SU-DHL-6 (cell line): ENCODE measurements at regions not wholly inside any gene's neighbourhood (a gene's known extent, or its start where the extent isn't known, plus 50 kb on each side); places are given as distances from the start of the nearest gene placed in this dataset.
"Not testable (repeated sequence)": the region's sequence is repeated elsewhere in the genome, so short reads cannot be mapped to it uniquely, and the experiment has no call there.

Experiments
- H2AFZ ChIP-seq: fragments of 200-600 bp; sonication (generic); 2 replicates; pipeline ENCODE4 v1.6.1; 2014; ENCODE audit warnings: low read depth, mild to moderate bottlenecking, moderate library complexity, mixed read lengths, antibody characterized with exemption, low read length; ENCODE audit not compliant: severe bottlenecking
- H3F3A ChIP-seq: fragments of 200-600 bp; shearing (Covaris generic); 2 replicates; pipeline ENCODE4 v1.6.0; 2016; ENCODE audit warnings: antibody characterized with exemption, mild to moderate bottlenecking; ENCODE audit not compliant: insufficient read depth
- H3K27ac ChIP-seq: fragments of 200-600 bp; sonication (generic); 2 replicates; pipeline ENCODE4 v1.5.1; 2016; ENCODE audit warnings: low read depth, mild to moderate bottlenecking, low read length, moderate library complexity, mixed read lengths
- H3K27me3 ChIP-seq: fragments of 200-600 bp; sonication (generic), shearing (Covaris generic); 2 replicates; pipeline ENCODE4 v1.6.0; 2014; ENCODE audit warnings: mild to moderate bottlenecking, low read length
- H3K36me3 ChIP-seq: fragments of 200-600 bp; sonication (generic); 2 replicates; pipeline ENCODE4 v1.6.1; 2014; ENCODE audit warnings: mild to moderate bottlenecking, low read length, mixed read lengths
- H3K4me2 ChIP-seq: fragments of 300-600, 200-600 bp; shearing (Covaris generic), sonication (generic); 2 replicates; pipeline ENCODE4 v1.6.0; 2014; ENCODE audit warnings: low read length, low read depth, mild to moderate bottlenecking; ENCODE audit not compliant: poor library complexity, severe bottlenecking
- H3K4me3 ChIP-seq: fragments of 200-600 bp; sonication (generic); 2 replicates; pipeline ENCODE4 v1.5.1; 2014; ENCODE audit warnings: antibody characterized with exemption, low read length, mild to moderate bottlenecking, mixed read lengths; ENCODE audit not compliant: insufficient read depth, poor library complexity, severe bottlenecking
- H3K79me2 ChIP-seq: fragments of 200-600 bp; sonication (generic); 2 replicates; pipeline ENCODE4 v1.6.1; 2014; ENCODE audit warnings: mild to moderate bottlenecking, low read length, moderate library complexity; ENCODE audit not compliant: insufficient read depth
- H3K9ac ChIP-seq: fragments of 200-600 bp; sonication (generic); 2 replicates; pipeline ENCODE4 v1.7.0; 2014; ENCODE audit warnings: mild to moderate bottlenecking, low read length
- H3K9me2 ChIP-seq: fragments of 200-600 bp; sonication (generic); replicated peaks from 2 replicates; pipeline ENCODE4 v1.6.1; 2014; ENCODE audit warnings: low read length; ENCODE audit not compliant: insufficient read depth
- H3K9me3 ChIP-seq: fragments of 200-600 bp; sonication (generic); 2 replicates; pipeline ENCODE4 v1.6.1; 2014; ENCODE audit warnings: low read length, mixed read lengths; ENCODE audit not compliant: insufficient read depth
- H4K20me1 ChIP-seq: fragments of 200-600 bp; sonication (generic); 2 replicates; pipeline ENCODE4 v1.6.1; 2014; ENCODE audit warnings: low read depth, mild to moderate bottlenecking, antibody characterized with exemption, low read length, moderate library complexity, mixed read lengths
- EZH2phosphoT487 ChIP-seq: fragments of 200-600 bp; sonication (generic), shearing (Covaris generic); conservative IDR thresholded peaks from 2 replicates; pipeline ENCODE4 v1.6.1; 2018; ENCODE audit warnings: mild to moderate bottlenecking, antibody characterized with exemption, low read length, moderate library complexity, mixed read lengths
- TF ChIP-seq, protein P1 (sequence below): fragments of 200-600 bp; sonication (generic); IDR thresholded peaks from one replicate; pipeline ENCODE4 v1.5.1; 2017; ENCODE audit warnings: antibody characterized with exemption, mild to moderate bottlenecking, low read length, moderate library complexity; ENCODE audit not compliant: insufficient read depth, poor library complexity, severe bottlenecking

GRCh38 chr4:189809241-189809735 is 131.4 kb upstream of the FRG1 start:
- Histone ChIP-seq H3F3A (no peaks in the 10 kb centered on the region), H3K27ac (no peak overlapping the region), H3K36me3 (no peaks in the 10 kb centered on the region), H3K9me2 (no peaks in the 10 kb centered on the region), H3K9ac (no peak overlapping the region), H2AFZ (no peak overlapping the region), H3K79me2 (no peaks in the 10 kb centered on the region), H3K4me2 (no peak overlapping the region), H3K9me3 (no peaks in the 10 kb centered on the region; the same call in 1 of the 2 replicates), H3K27me3 (no peaks in the 10 kb centered on the region), H3K4me3 (no peak overlapping the region), H4K20me1 (no peaks in the 10 kb centered on the region)
- TF ChIP-seq, protein P1, sequence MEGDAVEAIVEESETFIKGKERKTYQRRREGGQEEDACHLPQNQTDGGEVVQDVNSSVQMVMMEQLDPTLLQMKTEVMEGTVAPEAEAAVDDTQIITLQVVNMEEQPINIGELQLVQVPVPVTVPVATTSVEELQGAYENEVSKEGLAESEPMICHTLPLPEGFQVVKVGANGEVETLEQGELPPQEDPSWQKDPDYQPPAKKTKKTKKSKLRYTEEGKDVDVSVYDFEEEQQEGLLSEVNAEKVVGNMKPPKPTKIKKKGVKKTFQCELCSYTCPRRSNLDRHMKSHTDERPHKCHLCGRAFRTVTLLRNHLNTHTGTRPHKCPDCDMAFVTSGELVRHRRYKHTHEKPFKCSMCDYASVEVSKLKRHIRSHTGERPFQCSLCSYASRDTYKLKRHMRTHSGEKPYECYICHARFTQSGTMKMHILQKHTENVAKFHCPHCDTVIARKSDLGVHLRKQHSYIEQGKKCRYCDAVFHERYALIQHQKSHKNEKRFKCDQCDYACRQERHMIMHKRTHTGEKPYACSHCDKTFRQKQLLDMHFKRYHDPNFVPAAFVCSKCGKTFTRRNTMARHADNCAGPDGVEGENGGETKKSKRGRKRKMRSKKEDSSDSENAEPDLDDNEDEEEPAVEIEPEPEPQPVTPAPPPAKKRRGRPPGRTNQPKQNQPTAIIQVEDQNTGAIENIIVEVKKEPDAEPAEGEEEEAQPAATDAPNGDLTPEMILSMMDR = no peak
- TF ChIP-seq EZH2phosphoT487 = no peak

DNA sequence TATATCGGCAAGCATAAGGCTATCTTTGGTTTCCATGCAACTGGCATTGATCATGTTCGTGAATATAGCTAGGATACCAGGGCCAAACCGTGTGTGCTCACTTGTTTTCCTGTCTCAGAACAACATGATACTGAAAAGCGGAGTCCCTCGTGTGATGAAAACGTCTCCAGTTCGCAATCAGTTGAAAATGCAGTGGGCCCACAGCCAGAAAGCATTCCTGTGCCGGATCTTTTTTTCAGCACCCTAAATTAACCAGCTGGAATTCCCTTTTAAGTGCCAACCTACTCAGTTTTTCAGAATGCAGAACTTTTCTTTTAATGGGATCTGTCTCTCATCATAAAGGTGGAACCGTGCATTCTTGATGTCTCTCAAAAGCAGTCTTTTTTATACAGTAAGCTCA is 130.8 kb upstream of the FRG1 start:
- Histone ChIP-seq H3K4me2 (no peak overlapping the region), H3K9me2 (no peaks in the 10 kb centered on the region), H3K79me2 (no peaks in the 10 kb centered on the region), H4K20me1 (no peaks in the 10 kb centered on the region), H2AFZ (no peak overlapping the region), H3K9me3 (no peaks in the 10 kb centered on the region; the same call in 1 of the 2 replicates), H3K27me3 (no peaks in the 10 kb centered on the region), H3K36me3 (no peaks in the 10 kb centered on the region), H3K4me3 (no peak overlapping the region), H3F3A (no peaks in the 10 kb centered on the region), H3K27ac (no peak overlapping the region), H3K9ac (no peak overlapping the region)
- no peak for TF ChIP-seq EZH2phosphoT487
- TF ChIP-seq, protein P1 = no peak

- not testable (repeated sequence) for H3K4me2 ChIP-seq, H3K4me3 ChIP-seq, H4K20me1 ChIP-seq, H2AFZ ChIP-seq, H3F3A ChIP-seq, H3K27me3 ChIP-seq, H3K9me3 ChIP-seq, H3K36me3 ChIP-seq, H3K9ac ChIP-seq, H3K79me2 ChIP-seq, H3K27ac ChIP-seq, H3K9me2 ChIP-seq
Observed at GRCh38 chr4:189810318-189811181, 130.1 kb upstream of the FRG1 start.

DNA sequence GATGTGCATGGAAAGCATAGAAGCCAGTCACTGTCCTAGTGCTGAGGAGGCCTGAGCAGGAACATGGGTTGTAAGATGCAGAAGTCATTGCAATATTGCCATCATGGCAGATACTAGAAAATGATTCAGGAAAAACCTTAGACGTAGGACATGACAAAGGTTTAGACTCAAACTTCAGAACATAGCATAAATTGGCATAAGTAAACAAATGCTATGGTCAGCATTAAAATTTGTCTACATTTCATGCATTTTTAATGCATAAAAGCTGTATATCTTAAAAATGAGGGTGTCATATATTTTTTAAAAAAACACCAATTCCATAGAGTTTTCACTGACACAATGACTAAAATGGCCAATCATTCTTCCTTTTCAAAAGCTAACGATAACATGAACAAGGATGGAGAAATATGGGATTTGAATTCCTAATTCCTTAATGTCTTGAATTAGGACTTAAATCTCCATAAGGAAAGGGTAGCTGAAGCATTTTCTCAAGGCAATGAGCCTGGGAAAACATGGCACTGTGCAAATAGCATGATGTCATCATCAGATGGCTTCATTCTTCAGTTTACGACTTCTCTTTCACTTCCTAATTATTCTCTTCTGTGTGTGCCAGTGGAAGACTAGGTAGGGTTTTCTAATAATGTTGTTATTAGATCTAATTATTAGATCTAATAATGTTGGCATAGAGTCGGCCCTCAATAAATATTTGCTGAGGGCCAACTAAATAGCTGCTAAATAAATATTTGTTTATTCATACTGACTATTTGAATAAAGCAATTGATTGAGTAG is 125.1 kb upstream of the FRG1 start:
- Histone ChIP-seq H3K36me3 (no peaks in the 10 kb centered on the region), H3K79me2 (no peaks in the 10 kb centered on the region), H4K20me1 (no peaks in the 10 kb centered on the region), H3K27me3 (no peaks in the 10 kb centered on the region), H3K9ac (no peak overlapping the region), H3F3A (no peaks in the 10 kb centered on the region), H3K9me2 (no peaks in the 10 kb centered on the region), H3K27ac (no peak overlapping the region), H3K4me2 (no peak overlapping the region), H3K9me3 (no peaks in the 10 kb centered on the region; the same call in 1 of the 2 replicates), H2AFZ (no peak overlapping the region), H3K4me3 (no peak overlapping the region)
- TF ChIP-seq EZH2phosphoT487 = no peak
- TF ChIP-seq, protein P1 = no peak
